DOHH2 (cell line): ENCODE measurements at regions not wholly inside any gene's neighbourhood (a gene's known extent, or its start where the extent isn't known, plus 50 kb on each side); places are given as distances from the start of the nearest gene placed in this dataset.

Experiments
- H3F3A ChIP-seq: fragments of 200-600 bp; sonication (generic), shearing (Covaris generic); 2 replicates; pipeline ENCODE4 v1.6.0; 2016; ENCODE audit warnings: antibody characterized with exemption, mild to moderate bottlenecking; ENCODE audit not compliant: control insufficient read depth, insufficient read depth
- H3K27ac ChIP-seq: fragments of 200-600 bp; sonication (generic); 2 replicates; pipeline ENCODE4 v1.5.1; 2014; ENCODE audit warnings: low read depth, mild to moderate bottlenecking, low read length, moderate library complexity
- H3K27me3 ChIP-seq: fragments of 200-600 bp; sonication (generic); 2 replicates; pipeline ENCODE4 v1.6.1; 2014; ENCODE audit warnings: mild to moderate bottlenecking, low read length, mixed read lengths; ENCODE audit not compliant: control insufficient read depth
- H3K36me3 ChIP-seq: fragments of 200-600 bp; sonication (generic); 2 replicates; pipeline ENCODE4 v1.6.1; 2014; ENCODE audit warnings: mild to moderate bottlenecking, low read length, moderate library complexity, mixed read lengths; ENCODE audit not compliant: control insufficient read depth
- H3K4me1 ChIP-seq: fragments of 200-600 bp; sonication (generic); 2 replicates; pipeline ENCODE4 v1.6.1; 2014; ENCODE audit warnings: mild to moderate bottlenecking, low read length, mixed read lengths; ENCODE audit not compliant: control insufficient read depth
- H3K4me2 ChIP-seq: fragments of 200-600 bp; sonication (generic); 2 replicates; pipeline ENCODE4 v1.6.0; 2014; ENCODE audit warnings: mild to moderate bottlenecking, low read length, moderate library complexity
- H3K4me3 ChIP-seq: fragments of 200-600 bp; sonication (generic); 2 replicates; pipeline ENCODE4 v1.5.1; 2014; ENCODE audit warnings: mild to moderate bottlenecking, low read length, mixed read lengths
- H3K79me2 ChIP-seq: fragments of 200-600 bp; sonication (generic); 2 replicates; pipeline ENCODE4 v1.6.1; 2014; ENCODE audit warnings: mild to moderate bottlenecking, low read length, mixed read lengths; ENCODE audit not compliant: control insufficient read depth
- H3K9me2 ChIP-seq: fragments of 200-600 bp; sonication (generic); replicated peaks from 2 replicates; pipeline ENCODE4 v1.6.1; 2014; ENCODE audit warnings: mild to moderate bottlenecking, low read length, mixed read lengths; ENCODE audit not compliant: control insufficient read depth
- H3K9me3 ChIP-seq: fragments of 200-600 bp; sonication (generic); 2 replicates; pipeline ENCODE4 v1.6.1; 2014; ENCODE audit warnings: antibody characterized with exemption, low read length, mixed read lengths; ENCODE audit not compliant: control insufficient read depth, insufficient read depth
- H4K20me1 ChIP-seq: fragments of 200-600 bp; sonication (generic); 2 replicates; pipeline ENCODE4 v1.6.0; 2014; ENCODE audit warnings: low read depth, mild to moderate bottlenecking, antibody characterized with exemption, low read length, moderate library complexity; ENCODE audit not compliant: control insufficient read depth, insufficient read depth
- EZH2phosphoT487 ChIP-seq: fragments of 200-600 bp; sonication (generic); IDR thresholded peaks from 2 replicates; pipeline ENCODE4 v1.6.1; 2017; ENCODE audit warnings: borderline replicate concordance, mild to moderate bottlenecking, antibody characterized with exemption, low read length, moderate library complexity, mixed read lengths
- TF ChIP-seq, protein P1 (sequence below): fragments of 200-600 bp; sonication (generic); IDR thresholded peaks from one replicate; pipeline ENCODE4 v1.5.1; 2014; ENCODE audit warnings: antibody characterized with exemption, mild to moderate bottlenecking, low read depth, low read length; ENCODE audit not compliant: poor library complexity, severe bottlenecking

DNA sequence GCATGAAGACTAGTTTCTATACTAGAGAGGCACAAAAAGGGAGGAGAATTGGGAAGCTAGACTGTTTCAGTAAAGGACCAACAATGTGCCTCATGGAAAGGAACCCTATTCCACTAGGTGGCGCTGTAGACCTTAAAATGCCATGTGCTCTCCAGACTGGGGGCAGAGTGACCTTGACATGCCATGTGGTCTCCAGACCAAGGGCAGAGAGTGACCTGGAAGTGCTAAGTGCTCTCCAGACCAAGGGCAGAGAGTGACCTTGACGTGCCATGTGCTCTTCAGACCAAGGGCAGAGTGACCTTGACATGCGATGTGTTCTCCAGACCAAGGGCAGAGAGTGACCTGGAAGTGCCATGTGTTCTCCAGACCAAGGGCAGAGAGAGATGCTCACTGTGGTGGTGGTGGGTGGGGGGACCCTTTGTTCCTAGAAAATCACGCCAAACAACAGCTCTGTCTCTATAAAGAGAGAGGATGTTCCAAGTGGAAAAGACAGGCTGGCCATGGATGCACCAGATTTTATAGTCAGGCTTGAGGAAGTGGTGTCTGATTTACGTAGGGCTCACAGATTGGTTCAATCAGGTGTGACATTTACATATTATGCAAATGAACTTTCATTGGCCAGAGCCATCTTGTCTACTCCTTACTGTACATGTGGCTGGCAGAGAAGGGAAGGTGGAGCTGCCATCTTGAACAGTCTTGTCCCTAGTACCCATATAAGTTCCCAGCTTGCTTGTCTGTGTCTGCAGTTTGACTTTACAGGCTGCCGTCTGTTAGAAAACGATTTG lies 344.0 kb upstream of the DDX18 start:
- Histone ChIP-seq H3F3A (no peaks in the 10 kb centered on the region), H3K4me3 (no peak overlapping the region), H4K20me1 (no peaks in the 10 kb centered on the region), H3K79me2 (no peaks in the 10 kb centered on the region), H3K27me3 (no peaks in the 10 kb centered on the region), H3K9me2 (no peaks in the 10 kb centered on the region), H3K27ac (no peak overlapping the region), H3K4me2 (no peak overlapping the region), H3K36me3 (no peaks in the 10 kb centered on the region), H3K9me3 (no peaks in the 10 kb centered on the region), H3K4me1 (no peaks in the 10 kb centered on the region)
- TF ChIP-seq, protein P1, sequence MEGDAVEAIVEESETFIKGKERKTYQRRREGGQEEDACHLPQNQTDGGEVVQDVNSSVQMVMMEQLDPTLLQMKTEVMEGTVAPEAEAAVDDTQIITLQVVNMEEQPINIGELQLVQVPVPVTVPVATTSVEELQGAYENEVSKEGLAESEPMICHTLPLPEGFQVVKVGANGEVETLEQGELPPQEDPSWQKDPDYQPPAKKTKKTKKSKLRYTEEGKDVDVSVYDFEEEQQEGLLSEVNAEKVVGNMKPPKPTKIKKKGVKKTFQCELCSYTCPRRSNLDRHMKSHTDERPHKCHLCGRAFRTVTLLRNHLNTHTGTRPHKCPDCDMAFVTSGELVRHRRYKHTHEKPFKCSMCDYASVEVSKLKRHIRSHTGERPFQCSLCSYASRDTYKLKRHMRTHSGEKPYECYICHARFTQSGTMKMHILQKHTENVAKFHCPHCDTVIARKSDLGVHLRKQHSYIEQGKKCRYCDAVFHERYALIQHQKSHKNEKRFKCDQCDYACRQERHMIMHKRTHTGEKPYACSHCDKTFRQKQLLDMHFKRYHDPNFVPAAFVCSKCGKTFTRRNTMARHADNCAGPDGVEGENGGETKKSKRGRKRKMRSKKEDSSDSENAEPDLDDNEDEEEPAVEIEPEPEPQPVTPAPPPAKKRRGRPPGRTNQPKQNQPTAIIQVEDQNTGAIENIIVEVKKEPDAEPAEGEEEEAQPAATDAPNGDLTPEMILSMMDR, result peak; percentile 87
- TF ChIP-seq EZH2phosphoT487, result no peak

DNA sequence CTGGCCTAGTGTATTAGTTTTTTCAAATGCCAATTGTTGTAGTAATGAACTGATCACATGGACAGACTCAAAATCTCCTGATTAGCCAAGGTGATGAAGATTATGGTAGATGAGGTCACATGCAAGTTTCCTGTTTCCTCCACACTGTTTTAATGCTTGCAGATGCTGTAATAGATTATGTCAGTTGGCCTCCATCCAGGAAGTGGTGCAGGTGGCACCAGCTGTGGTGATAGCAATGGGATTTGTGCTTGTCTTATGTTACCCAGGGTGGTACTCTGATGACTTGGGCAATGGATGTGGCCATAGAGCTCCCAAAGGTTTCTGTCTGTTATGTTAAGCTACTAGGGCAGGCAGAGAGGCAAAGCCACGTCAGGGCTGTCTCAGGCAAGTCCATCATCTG lies 332.9 kb upstream of the DDX18 start:
- Histone ChIP-seq H3K79me2 (no peaks in the 10 kb centered on the region), H3K4me1 (no peaks in the 10 kb centered on the region), H3K9me2 (no peaks in the 10 kb centered on the region), H3K27me3 (no peaks in the 10 kb centered on the region), H3F3A (no peaks in the 10 kb centered on the region), H3K36me3 (no peaks in the 10 kb centered on the region), H3K4me3 (no peak overlapping the region), H3K9me3 (no peaks in the 10 kb centered on the region), H4K20me1 (no peaks in the 10 kb centered on the region), H3K27ac (no peak overlapping the region), H3K4me2 (no peak overlapping the region)
- no peak for TF ChIP-seq EZH2phosphoT487
- TF ChIP-seq, protein P1, result no peak

GRCh38 chr2:117485588-117485987 lies 328.9 kb upstream of the DDX18 start:
- Histone ChIP-seq H3F3A (no peaks in the 10 kb centered on the region), H3K27me3 (no peaks in the 10 kb centered on the region), H4K20me1 (no peaks in the 10 kb centered on the region), H3K79me2 (no peaks in the 10 kb centered on the region), H3K9me3 (no peaks in the 10 kb centered on the region), H3K27ac (no peak overlapping the region), H3K9me2 (no peaks in the 10 kb centered on the region), H3K4me1 (no peaks in the 10 kb centered on the region), H3K4me3 (no peak overlapping the region), H3K36me3 (no peaks in the 10 kb centered on the region), H3K4me2 (no peak overlapping the region)
- no peak for TF ChIP-seq EZH2phosphoT487
- TF ChIP-seq, protein P1, result no peak
